C4-2B (cell line): ENCODE measurements at regions not wholly inside any gene's neighbourhood (a gene's known extent, or its start where the extent isn't known, plus 50 kb on each side); places are given as distances from the start of the nearest gene placed in this dataset.

ENCODE experiments used
- ZFX ChIP-seq: fragments of 450-650 bp; IDR thresholded peaks from 2 replicates; pipeline ENCODE4 v1.6.1; 2017
- TF ChIP-seq, protein P1 (sequence below): fragments of 450-650 bp; conservative IDR thresholded peaks from 2 replicates; pipeline ENCODE4 v1.5.1; 2017; ENCODE audit warnings: mild to moderate bottlenecking

DNA sequence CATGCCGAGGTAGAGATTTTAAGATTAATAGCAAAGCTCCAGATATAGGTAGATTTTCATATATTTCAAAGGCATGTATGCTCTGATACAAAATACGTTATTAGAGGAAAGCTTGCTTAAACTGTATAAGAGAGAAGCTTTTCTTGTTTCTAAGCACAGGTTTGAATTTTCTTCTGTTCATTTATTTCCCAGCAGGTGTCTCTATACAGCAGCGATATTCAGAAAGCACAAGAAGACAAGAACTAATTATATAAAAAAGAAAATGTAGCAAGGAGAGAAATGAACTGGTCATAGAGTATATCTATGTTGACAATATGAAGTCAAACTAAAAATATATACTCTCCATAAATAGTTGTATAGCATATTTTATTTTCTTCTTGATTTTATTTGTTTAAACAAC is 307.4 kb upstream of the NOVA1 start:
- no peak for TF ChIP-seq ZFX
- TF ChIP-seq, protein P1, sequence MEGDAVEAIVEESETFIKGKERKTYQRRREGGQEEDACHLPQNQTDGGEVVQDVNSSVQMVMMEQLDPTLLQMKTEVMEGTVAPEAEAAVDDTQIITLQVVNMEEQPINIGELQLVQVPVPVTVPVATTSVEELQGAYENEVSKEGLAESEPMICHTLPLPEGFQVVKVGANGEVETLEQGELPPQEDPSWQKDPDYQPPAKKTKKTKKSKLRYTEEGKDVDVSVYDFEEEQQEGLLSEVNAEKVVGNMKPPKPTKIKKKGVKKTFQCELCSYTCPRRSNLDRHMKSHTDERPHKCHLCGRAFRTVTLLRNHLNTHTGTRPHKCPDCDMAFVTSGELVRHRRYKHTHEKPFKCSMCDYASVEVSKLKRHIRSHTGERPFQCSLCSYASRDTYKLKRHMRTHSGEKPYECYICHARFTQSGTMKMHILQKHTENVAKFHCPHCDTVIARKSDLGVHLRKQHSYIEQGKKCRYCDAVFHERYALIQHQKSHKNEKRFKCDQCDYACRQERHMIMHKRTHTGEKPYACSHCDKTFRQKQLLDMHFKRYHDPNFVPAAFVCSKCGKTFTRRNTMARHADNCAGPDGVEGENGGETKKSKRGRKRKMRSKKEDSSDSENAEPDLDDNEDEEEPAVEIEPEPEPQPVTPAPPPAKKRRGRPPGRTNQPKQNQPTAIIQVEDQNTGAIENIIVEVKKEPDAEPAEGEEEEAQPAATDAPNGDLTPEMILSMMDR: peak; percentile 47
